ENCODE measurements at regions not wholly inside any gene's neighbourhood (a gene's known extent, or its start where the extent isn't known, plus 50 kb on each side); places are given as distances from the start of the nearest gene placed in this dataset.

- TF ChIP-seq CTCF (conservative IDR thresholded peaks at IDR 0.05 in 1 of 2, IDR thresholded peaks at IDR 0.05 in 1 of 2; ENCODE audit: low read depth in 1 of 2, low read length in 2 of 2): no peak
- TF ChIP-seq EZH2 (IDR thresholded peaks at IDR 0.05; ENCODE audit: low read length, missing control alignments): no peak
Observed at GRCh38 chr4:45472490-45472889, 651.4 kb downstream of the GABRG1 start.

All from fibroblast of lung (primary cell).